ENCODE measurements at regions not wholly inside any gene's neighbourhood (a gene's known extent, or its start where the extent isn't known, plus 50 kb on each side); places are given as distances from the start of the nearest gene placed in this dataset.
"Not testable (repeated sequence)": the region's sequence is repeated elsewhere in the genome, so short reads cannot be mapped to it uniquely, and the experiment has no call there.

GRCh38 chr18:44343570-44343969 is 337.1 kb upstream of the SETBP1 start:
- Histone ChIP-seq H2BK12ac (ENCODE audit: low read length) (no peak overlapping the region), H4K12ac (ENCODE audit: low read depth, low read length) (no peak overlapping the region), H3K79me2 (ENCODE audit: control insufficient read depth, insufficient read depth, low read length, poor library complexity) (no peaks in the 10 kb centered on the region), H3K27me3 (ENCODE audit: insufficient read depth, low read length) (no peaks in the 10 kb centered on the region), H3K9ac (ENCODE audit: low read length) (no peak overlapping the region), H3K79me1 (ENCODE audit: low read length) (peaks cover 9% of the 10 kb centered on the region), H3K18ac (ENCODE audit: low read length) (no peak overlapping the region), H2BK5ac (ENCODE audit: low read depth, low read length, poor library complexity) (no peak overlapping the region), H3K4me1 (ENCODE audit: control insufficient read depth in 1 of 2, insufficient read depth in 2 of 2, low read length in 2 of 2) (peaks cover 4 to 7% of the 10 kb centered on the region in 2 experiments), H2BK120ac (ENCODE audit: insufficient read depth, low read length, poor library complexity) (no peak overlapping the region), H4K91ac (ENCODE audit: low read depth, low read length) (no peak overlapping the region), H3K4ac (ENCODE audit: low read depth, low read length) (no peak overlapping the region), H3K14ac (ENCODE audit: low read length) (no peak overlapping the region), H4K8ac (ENCODE audit: low read depth, low read length) (no peak overlapping the region), H2AFZ (ENCODE audit: insufficient read depth, low read length, poor library complexity) (no peak overlapping the region), H3K36me3 (ENCODE audit: control insufficient read depth in 1 of 2, insufficient read depth in 2 of 2, low read length in 2 of 2) (no peaks in the 10 kb centered on the region), H3K9me3 (ENCODE audit: insufficient read depth, low read depth, low read length) (peaks cover 2% of the 10 kb centered on the region), H3K23ac (ENCODE audit: low read length) (no peak overlapping the region), H3K4me2 (ENCODE audit: low read length) (no peak overlapping the region), H3K4me3 (ENCODE audit: low read depth, low read length) (no peak overlapping the region), H3K27ac (ENCODE audit: low read depth, low read length) (no peak overlapping the region), H2AK5ac (ENCODE audit: low read length) (no peak overlapping the region)
- DNase-seq = no peak

- Histone ChIP-seq H3K14ac (ENCODE audit: low read length) (no peak overlapping the region), H3K9me3 (ENCODE audit: insufficient read depth, low read depth, low read length) (no peaks in the 10 kb centered on the region), H3K4me1 (ENCODE audit: control insufficient read depth in 1 of 2, insufficient read depth in 2 of 2, low read length in 2 of 2) (peaks cover 0 to 3% of the 10 kb centered on the region in 2 experiments), H3K9ac (ENCODE audit: low read length) (no peak overlapping the region), H2AK5ac (ENCODE audit: low read length) (no peak overlapping the region), H3K36me3 (ENCODE audit: control insufficient read depth in 1 of 2, insufficient read depth in 2 of 2, low read length in 2 of 2) (no peaks in the 10 kb centered on the region), H3K27ac (ENCODE audit: low read depth, low read length) (no peak overlapping the region), H4K8ac (ENCODE audit: low read depth, low read length) (no peak overlapping the region), H3K79me1 (ENCODE audit: low read length) (no peaks in the 10 kb centered on the region), H2AFZ (ENCODE audit: insufficient read depth, low read length, poor library complexity) (no peak overlapping the region), H3K4me3 (ENCODE audit: low read depth, low read length) (no peak overlapping the region), H4K91ac (ENCODE audit: low read depth, low read length) (peak overlapping the region; percentile 31), H2BK120ac (ENCODE audit: insufficient read depth, low read length, poor library complexity) (no peak overlapping the region), H3K4ac (ENCODE audit: low read depth, low read length) (no peak overlapping the region), H3K18ac (ENCODE audit: low read length) (no peak overlapping the region), H2BK12ac (ENCODE audit: low read length) (no peak overlapping the region), H3K79me2 (ENCODE audit: control insufficient read depth, insufficient read depth, low read length, poor library complexity) (no peaks in the 10 kb centered on the region), H3K23ac (ENCODE audit: low read length) (no peak overlapping the region), H3K27me3 (ENCODE audit: insufficient read depth, low read length) (no peaks in the 10 kb centered on the region), H3K4me2 (ENCODE audit: low read length) (no peak overlapping the region), H2BK5ac (ENCODE audit: low read depth, low read length, poor library complexity) (no peak overlapping the region), H4K12ac (ENCODE audit: low read depth, low read length) (no peak overlapping the region)
- WGBS (ENCODE audit: extremely low coverage, insufficient coverage, insufficient read length) = no CpG with 5 or more reads among the region's 5 CpGs
- no peak for DNase-seq
Observed at GRCh38 chr18:44356566-44357157, 324.0 kb upstream of the SETBP1 start.

- Histone ChIP-seq H4K91ac (ENCODE audit: low read depth, low read length) (no peak overlapping the region), H3K27ac (ENCODE audit: low read depth, low read length) (no peak overlapping the region), H4K12ac (ENCODE audit: low read depth, low read length) (no peak overlapping the region), H3K18ac (ENCODE audit: low read length) (no peak overlapping the region), H3K4ac (ENCODE audit: low read depth, low read length) (no peak overlapping the region), H2AK5ac (ENCODE audit: low read length) (no peak overlapping the region), H2BK120ac (ENCODE audit: insufficient read depth, low read length, poor library complexity) (no peak overlapping the region), H3K4me3 (ENCODE audit: low read depth, low read length) (no peak overlapping the region), H3K36me3 (ENCODE audit: control insufficient read depth in 1 of 2, insufficient read depth in 2 of 2, low read length in 2 of 2) (no peaks in the 10 kb centered on the region), H4K8ac (ENCODE audit: low read depth, low read length) (no peak overlapping the region), H2AFZ (ENCODE audit: insufficient read depth, low read length, poor library complexity) (no peak overlapping the region), H2BK5ac (ENCODE audit: low read depth, low read length, poor library complexity) (no peak overlapping the region), H3K23ac (ENCODE audit: low read length) (no peak overlapping the region), H2BK12ac (ENCODE audit: low read length) (no peak overlapping the region), H3K9me3 (ENCODE audit: insufficient read depth, low read depth, low read length) (no peaks in the 10 kb centered on the region), H3K4me1 (ENCODE audit: control insufficient read depth in 1 of 2, insufficient read depth in 2 of 2, low read length in 2 of 2) (peaks cover 0 to 3% of the 10 kb centered on the region in 2 experiments), H3K9ac (ENCODE audit: low read length) (no peak overlapping the region), H3K79me1 (ENCODE audit: low read length) (no peaks in the 10 kb centered on the region), H3K79me2 (ENCODE audit: control insufficient read depth, insufficient read depth, low read length, poor library complexity) (no peaks in the 10 kb centered on the region), H3K27me3 (ENCODE audit: insufficient read depth, low read length) (no peaks in the 10 kb centered on the region), H3K14ac (ENCODE audit: low read length) (no peak overlapping the region), H3K4me2 (ENCODE audit: low read length) (no peak overlapping the region)
- peak; percentile 29 to 76 for DNase-seq
- WGBS (ENCODE audit: extremely low coverage, insufficient coverage, insufficient read length) = no CpG with 5 or more reads among the region's 2 CpGs
Observed at GRCh38 chr18:44358402-44358801, 322.3 kb upstream of the SETBP1 start.

GRCh38 chr18:44359741-44360140 is 320.9 kb upstream of the SETBP1 start:
- H3K4me1 ChIP-seq (ENCODE audit: control insufficient read depth in 1 of 2, insufficient read depth in 2 of 2, low read length in 2 of 2); H3K14ac ChIP-seq (ENCODE audit: low read length); H3K18ac ChIP-seq (ENCODE audit: low read length); H3K4me2 ChIP-seq (ENCODE audit: low read length); DNase-seq; H3K9me3 ChIP-seq (ENCODE audit: insufficient read depth, low read depth, low read length); H2AK5ac ChIP-seq (ENCODE audit: low read length); H2BK5ac ChIP-seq (ENCODE audit: low read depth, low read length, poor library complexity); H3K27ac ChIP-seq (ENCODE audit: low read depth, low read length); H3K36me3 ChIP-seq (ENCODE audit: control insufficient read depth in 1 of 2, insufficient read depth in 2 of 2, low read length in 2 of 2); H4K91ac ChIP-seq (ENCODE audit: low read depth, low read length); H3K4ac ChIP-seq (ENCODE audit: low read depth, low read length); H4K12ac ChIP-seq (ENCODE audit: low read depth, low read length); H2BK12ac ChIP-seq (ENCODE audit: low read length); H3K79me1 ChIP-seq (ENCODE audit: low read length); H4K8ac ChIP-seq (ENCODE audit: low read depth, low read length); H3K23ac ChIP-seq (ENCODE audit: low read length); H3K9ac ChIP-seq (ENCODE audit: low read length); H2AFZ ChIP-seq (ENCODE audit: insufficient read depth, low read length, poor library complexity); H3K79me2 ChIP-seq (ENCODE audit: control insufficient read depth, insufficient read depth, low read length, poor library complexity); H3K4me3 ChIP-seq (ENCODE audit: low read depth, low read length); H3K27me3 ChIP-seq (ENCODE audit: insufficient read depth, low read length); H2BK120ac ChIP-seq (ENCODE audit: insufficient read depth, low read length, poor library complexity): not testable (repeated sequence)
- WGBS (ENCODE audit: extremely low coverage, insufficient coverage, insufficient read length) = no CpG with 5 or more reads among the region's 1 CpG

Measured in trophoblast cell (in vitro differentiated cells and primary cell).